HCT116 (cell line): ENCODE measurements at regions not wholly inside any gene's neighbourhood (a gene's known extent, or its start where the extent isn't known, plus 50 kb on each side); places are given as distances from the start of the nearest gene placed in this dataset.

ENCODE experiments used
- CEBPB ChIP-seq: IDR thresholded peaks from 2 replicates; pipeline ENCODE4 v1.6.1; 2012; ENCODE audit warnings: low read depth
- EZH2 ChIP-seq: fragments of 200-600 bp; sonication (generic); IDR thresholded peaks from 2 replicates; pipeline ENCODE4 v1.6.1; 2017; ENCODE audit warnings: antibody characterized with exemption, mixed run types
- JUND ChIP-seq: IDR thresholded peaks from 2 replicates; pipeline ENCODE4 v1.6.1; 2012
- SIN3A ChIP-seq: IDR thresholded peaks from 2 replicates; pipeline ENCODE4 v1.6.1; 2012; ENCODE audit warnings: low read depth
- TF ChIP-seq, protein P1 (sequence below), 3 experiments: fragments of 200-600 bp in 1 of 3; sonication (generic) in 1 of 3; IDR thresholded peaks in 2 of 3; conservative IDR thresholded peaks in 1 of 3; 2 replicates each; pipeline ENCODE4 v1.5.1; 2012 to 2017; ENCODE audit warnings: low read depth in 2 of 3, low read length in 2 of 3, antibody characterized with exemption in 1 of 3, borderline replicate concordance in 1 of 3, control low read depth in 1 of 3, mild to moderate bottlenecking in 1 of 3, mixed read lengths in 1 of 3, mixed run types in 1 of 3, moderate library complexity in 1 of 3; ENCODE audit not compliant: insufficient read depth in 1 of 3

- TF ChIP-seq CEBPB: no peak
- TF ChIP-seq EZH2: no peak
- TF ChIP-seq JUND: no peak
- TF ChIP-seq SIN3A: no peak
- TF ChIP-seq, protein P1, sequence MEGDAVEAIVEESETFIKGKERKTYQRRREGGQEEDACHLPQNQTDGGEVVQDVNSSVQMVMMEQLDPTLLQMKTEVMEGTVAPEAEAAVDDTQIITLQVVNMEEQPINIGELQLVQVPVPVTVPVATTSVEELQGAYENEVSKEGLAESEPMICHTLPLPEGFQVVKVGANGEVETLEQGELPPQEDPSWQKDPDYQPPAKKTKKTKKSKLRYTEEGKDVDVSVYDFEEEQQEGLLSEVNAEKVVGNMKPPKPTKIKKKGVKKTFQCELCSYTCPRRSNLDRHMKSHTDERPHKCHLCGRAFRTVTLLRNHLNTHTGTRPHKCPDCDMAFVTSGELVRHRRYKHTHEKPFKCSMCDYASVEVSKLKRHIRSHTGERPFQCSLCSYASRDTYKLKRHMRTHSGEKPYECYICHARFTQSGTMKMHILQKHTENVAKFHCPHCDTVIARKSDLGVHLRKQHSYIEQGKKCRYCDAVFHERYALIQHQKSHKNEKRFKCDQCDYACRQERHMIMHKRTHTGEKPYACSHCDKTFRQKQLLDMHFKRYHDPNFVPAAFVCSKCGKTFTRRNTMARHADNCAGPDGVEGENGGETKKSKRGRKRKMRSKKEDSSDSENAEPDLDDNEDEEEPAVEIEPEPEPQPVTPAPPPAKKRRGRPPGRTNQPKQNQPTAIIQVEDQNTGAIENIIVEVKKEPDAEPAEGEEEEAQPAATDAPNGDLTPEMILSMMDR (IDR thresholded peaks at IDR 0.05 in 2 of 3, conservative IDR thresholded peaks at IDR 0.05 in 1 of 3; ENCODE audit: borderline replicate concordance in 1 of 3, insufficient read depth in 1 of 3, low read depth in 2 of 3, low read length in 2 of 3): no peak
Observed at GRCh38 chr2:57440437-57440836, 606.2 kb upstream of the VRK2 start.
